Smooth muscle cell (in vitro differentiated cells): ENCODE measurements at regions not wholly inside any gene's neighbourhood (a gene's known extent, or its start where the extent isn't known, plus 50 kb on each side); places are given as distances from the start of the nearest gene placed in this dataset.
A peak's percentile ranks its signal among the peaks of the same experiment; 100 is the strongest.

ENCODE experiments used
- DNase-seq: peaks from one replicate; lab custom pipeline; 2025; ENCODE audit not compliant: unreplicated experiment; lab: John Stamatoyannopoulos, UW
- H2AFZ ChIP-seq: fragments of 200-600 bp; sonication (generic); 2 replicates; pipeline ENCODE4 v1.6.0; 2016; ENCODE audit warnings: antibody characterized with exemption, low read depth, mild to moderate bottlenecking
- H3F3A ChIP-seq: fragments of 200-600 bp; sonication (generic); 2 replicates; pipeline ENCODE4 v1.6.0; 2017; ENCODE audit warnings: antibody characterized with exemption, low read depth
- H3K27ac ChIP-seq: fragments of 200-600 bp; sonication (generic); 2 replicates; pipeline ENCODE4 v1.5.1; 2016; ENCODE audit warnings: low read depth, mild to moderate bottlenecking
- H3K27me3 ChIP-seq: fragments of 200-600 bp; sonication (generic); 2 replicates; pipeline ENCODE4 v1.6.1; 2016; ENCODE audit warnings: low read depth, mild to moderate bottlenecking
- H3K36me3 ChIP-seq: fragments of 200-600 bp; sonication (generic); 2 replicates; pipeline ENCODE4 v1.5.1; 2016; ENCODE audit warnings: low read depth
- H3K4me1 ChIP-seq: fragments of 200-600 bp; sonication (generic); 2 replicates; pipeline ENCODE4 v1.5.1; 2016; ENCODE audit warnings: low read depth
- H3K4me2 ChIP-seq: fragments of 200-600 bp; sonication (generic); 2 replicates; pipeline ENCODE4 v1.6.0; 2016; ENCODE audit warnings: mild to moderate bottlenecking
- H3K4me3 ChIP-seq: fragments of 200-600 bp; sonication (generic); 2 replicates; pipeline ENCODE4 v1.5.1; 2016; ENCODE audit warnings: mild to moderate bottlenecking
- H3K79me2 ChIP-seq: fragments of 200-600 bp; sonication (generic); 2 replicates; pipeline ENCODE4 v1.6.0; 2016; ENCODE audit warnings: low read depth, mild to moderate bottlenecking
- H3K9ac ChIP-seq: fragments of 200-600 bp; sonication (generic); 2 replicates; pipeline ENCODE4 v1.6.0; 2016; ENCODE audit warnings: low read depth
- H3K9me3 ChIP-seq: fragments of 200-600 bp; sonication (generic); replicated peaks from 2 replicates; pipeline ENCODE4 v1.5.1; 2016; ENCODE audit warnings: low read depth
- H4K20me1 ChIP-seq: fragments of 200-600 bp; sonication (generic); 2 replicates; pipeline ENCODE4 v1.6.0; 2016; ENCODE audit warnings: low read depth
- WGBS: methylation state at CpG from one replicate; pipeline ENCODE4 v1.1.7; 2016; ENCODE audit warnings: low lambda C conversion rate; 5-methylcytosine and 5-hydroxymethylcytosine counted together
- TF ChIP-seq, protein P1 (sequence below): fragments of 200-600 bp; sonication (generic); IDR thresholded peaks from 2 replicates; pipeline ENCODE4 v1.5.1; 2017; ENCODE audit warnings: borderline replicate concordance, mild to moderate bottlenecking, antibody characterized with exemption; ENCODE audit not compliant: insufficient read depth, poor library complexity, severe bottlenecking

DNA sequence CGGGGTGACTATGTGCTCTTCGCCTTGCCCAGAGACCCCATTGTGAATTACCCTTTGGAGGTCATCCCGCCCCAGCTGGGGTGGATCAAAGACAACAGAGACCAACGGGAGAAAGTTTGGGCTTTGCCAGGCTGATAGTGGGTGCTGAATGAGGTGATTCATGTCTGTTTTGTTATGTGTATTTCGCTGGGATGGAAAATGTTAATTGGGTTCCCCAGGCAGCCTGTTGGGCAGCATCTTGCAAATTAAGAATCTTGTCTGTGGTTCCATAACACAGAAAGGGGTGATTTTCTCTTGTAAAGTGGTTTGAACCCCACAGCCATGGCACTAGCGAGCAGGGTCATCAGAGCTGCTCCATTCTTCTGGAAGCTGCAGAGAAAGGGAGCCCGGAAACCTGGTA is 63.1 kb upstream of the UNC93A start:
- Histone ChIP-seq H3K4me2 (peak overlapping the region; percentile 46), H3K4me1 (peaks cover 11% of the 10 kb centered on the region), H3K36me3 (no peaks in the 10 kb centered on the region), H4K20me1 (no peaks in the 10 kb centered on the region), H3K9me3 (no peaks in the 10 kb centered on the region), H3K27me3 (no peaks in the 10 kb centered on the region), H3K79me2 (no peaks in the 10 kb centered on the region), H3K27ac (no peak overlapping the region), H2AFZ (peak overlapping the region; percentile 54), H3K9ac (no peak overlapping the region), H3K4me3 (no peak overlapping the region), H3F3A (no peaks in the 10 kb centered on the region)
- 34% methylated on average over 7 of the region's 7 CpGs for WGBS
- TF ChIP-seq, protein P1, sequence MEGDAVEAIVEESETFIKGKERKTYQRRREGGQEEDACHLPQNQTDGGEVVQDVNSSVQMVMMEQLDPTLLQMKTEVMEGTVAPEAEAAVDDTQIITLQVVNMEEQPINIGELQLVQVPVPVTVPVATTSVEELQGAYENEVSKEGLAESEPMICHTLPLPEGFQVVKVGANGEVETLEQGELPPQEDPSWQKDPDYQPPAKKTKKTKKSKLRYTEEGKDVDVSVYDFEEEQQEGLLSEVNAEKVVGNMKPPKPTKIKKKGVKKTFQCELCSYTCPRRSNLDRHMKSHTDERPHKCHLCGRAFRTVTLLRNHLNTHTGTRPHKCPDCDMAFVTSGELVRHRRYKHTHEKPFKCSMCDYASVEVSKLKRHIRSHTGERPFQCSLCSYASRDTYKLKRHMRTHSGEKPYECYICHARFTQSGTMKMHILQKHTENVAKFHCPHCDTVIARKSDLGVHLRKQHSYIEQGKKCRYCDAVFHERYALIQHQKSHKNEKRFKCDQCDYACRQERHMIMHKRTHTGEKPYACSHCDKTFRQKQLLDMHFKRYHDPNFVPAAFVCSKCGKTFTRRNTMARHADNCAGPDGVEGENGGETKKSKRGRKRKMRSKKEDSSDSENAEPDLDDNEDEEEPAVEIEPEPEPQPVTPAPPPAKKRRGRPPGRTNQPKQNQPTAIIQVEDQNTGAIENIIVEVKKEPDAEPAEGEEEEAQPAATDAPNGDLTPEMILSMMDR, result no peak
- no peak for DNase-seq

DNA sequence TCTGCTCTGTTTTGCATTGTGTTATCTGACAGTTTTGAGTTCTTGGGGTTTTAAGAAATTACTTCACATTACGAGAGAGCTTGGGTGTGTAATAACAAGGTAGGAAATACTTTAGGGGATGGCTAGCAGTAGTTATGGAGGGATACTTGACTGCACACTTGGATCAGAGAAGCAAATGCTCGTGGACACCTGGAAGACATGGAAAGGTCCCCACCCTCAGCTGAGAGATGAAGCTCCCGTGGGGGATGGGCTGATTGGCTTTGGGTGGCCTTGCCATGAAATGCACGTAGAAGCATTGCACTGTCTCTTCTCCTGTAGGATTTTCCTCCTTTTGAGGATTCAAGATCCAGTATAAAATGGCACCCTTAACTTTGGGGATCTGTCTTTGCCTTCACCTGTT is 61.5 kb upstream of the UNC93A start:
- no peaks in the 10 kb centered on the region for H3F3A ChIP-seq
- no peak overlapping the region for H3K27ac ChIP-seq
- DNase-seq, result no peak
- no peak overlapping the region for H3K4me2 ChIP-seq
- no peak overlapping the region for H3K4me3 ChIP-seq
- no peaks in the 10 kb centered on the region for H3K36me3 ChIP-seq
- H3K9ac ChIP-seq, result no peak overlapping the region
- H3K79me2 ChIP-seq, result no peaks in the 10 kb centered on the region
- no peaks in the 10 kb centered on the region for H4K20me1 ChIP-seq
- no peaks in the 10 kb centered on the region for H3K9me3 ChIP-seq
- TF ChIP-seq, protein P1, result no peak
- 46% methylated on average over 4 of the region's 4 CpGs for WGBS
- peaks cover 11% of the 10 kb centered on the region for H3K4me1 ChIP-seq
- no peak overlapping the region for H2AFZ ChIP-seq
- H3K27me3 ChIP-seq, result no peaks in the 10 kb centered on the region

GRCh38 chr6:167230288-167230687 is 60.8 kb upstream of the UNC93A start:
- H3K4me3 ChIP-seq, result no peak overlapping the region
- TF ChIP-seq, protein P1, result no peak

DNA sequence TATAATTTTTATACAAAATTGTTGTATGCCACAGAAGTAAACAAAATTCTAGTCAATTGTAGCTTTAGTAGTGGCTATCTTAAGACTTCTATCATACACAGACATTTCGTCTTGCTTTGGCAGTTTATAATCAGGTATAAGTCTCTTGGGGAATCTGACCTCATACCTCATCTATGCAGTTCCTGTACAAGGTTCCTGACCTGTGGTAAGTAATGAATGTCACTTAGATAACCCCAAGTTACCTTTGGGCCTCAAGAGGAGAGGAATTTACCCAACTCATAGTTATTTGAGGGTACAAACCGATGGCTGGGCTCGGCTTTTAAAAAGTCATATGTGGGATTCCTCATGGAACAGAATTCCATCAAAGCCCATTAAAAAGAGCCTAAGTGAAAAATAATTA is 58.8 kb upstream of the UNC93A start:
- H3K27me3 ChIP-seq, result no peaks in the 10 kb centered on the region
- 66% methylated on average over 3 of the region's 3 CpGs for WGBS
- H3K4me1 ChIP-seq, result peaks cover 8% of the 10 kb centered on the region
- no peak for DNase-seq
- H4K20me1 ChIP-seq, result no peaks in the 10 kb centered on the region
- no peak overlapping the region for H3K27ac ChIP-seq
- no peaks in the 10 kb centered on the region for H3K36me3 ChIP-seq
- H2AFZ ChIP-seq, result no peak overlapping the region
- no peak overlapping the region for H3K4me2 ChIP-seq
- H3F3A ChIP-seq, result no peaks in the 10 kb centered on the region
- no peaks in the 10 kb centered on the region for H3K79me2 ChIP-seq
- H3K4me3 ChIP-seq, result no peak overlapping the region
- no peak overlapping the region for H3K9ac ChIP-seq
- TF ChIP-seq, protein P1, result no peak
- H3K9me3 ChIP-seq, result no peaks in the 10 kb centered on the region

More at GRCh38 chr6:167230288-167230687, 60.8 kb upstream of the UNC93A start:
- no peak for DNase-seq
- no peaks in the 10 kb centered on the region for H3K27me3 ChIP-seq
- no peaks in the 10 kb centered on the region for H3F3A ChIP-seq
- no peaks in the 10 kb centered on the region for H3K9me3 ChIP-seq
- H3K27ac ChIP-seq, result no peak overlapping the region
- no peaks in the 10 kb centered on the region for H3K79me2 ChIP-seq
- no peak overlapping the region for H3K9ac ChIP-seq
- H4K20me1 ChIP-seq, result no peaks in the 10 kb centered on the region
- H3K4me1 ChIP-seq, result peaks cover 11% of the 10 kb centered on the region
- H3K4me2 ChIP-seq, result no peak overlapping the region
- no peak overlapping the region for H2AFZ ChIP-seq
- H3K36me3 ChIP-seq, result no peaks in the 10 kb centered on the region
